Mesodermal cell (in vitro differentiated cells): ENCODE measurements at regions not wholly inside any gene's neighbourhood (a gene's known extent, or its start where the extent isn't known, plus 50 kb on each side); places are given as distances from the start of the nearest gene placed in this dataset.
"Not testable (repeated sequence)": the region's sequence is repeated elsewhere in the genome, so short reads cannot be mapped to it uniquely, and the experiment has no call there.

Experiments
- H3K27ac ChIP-seq: 2 replicates; pipeline ENCODE4 v1.7.0; 2013; ENCODE audit warnings: mild to moderate bottlenecking, low read depth, low read length, moderate library complexity; ENCODE audit not compliant: severe bottlenecking
- H3K36me3 ChIP-seq: 2 replicates; pipeline ENCODE4 v1.7.1; 2013; ENCODE audit warnings: mild to moderate bottlenecking, low read length, moderate library complexity; ENCODE audit not compliant: control insufficient read depth, insufficient read depth
- H3K4me1 ChIP-seq: one replicate; pipeline ENCODE4 v1.7.1; 2013; ENCODE audit warnings: mild to moderate bottlenecking, low read length; ENCODE audit not compliant: insufficient read depth, control insufficient read depth, poor library complexity, severe bottlenecking
- H3K4me3 ChIP-seq: 2 replicates; pipeline ENCODE4 v1.7.0; 2013; ENCODE audit warnings: low read length, control low read depth, mild to moderate bottlenecking; ENCODE audit not compliant: insufficient read depth, poor library complexity, severe bottlenecking; ENCODE audit errors: extremely low read depth
- H3K9me3 ChIP-seq: 2 replicates; pipeline ENCODE4 v1.7.1; 2013; ENCODE audit warnings: mild to moderate bottlenecking, low read length, moderate library complexity; ENCODE audit not compliant: control insufficient read depth
- WGBS, 2 experiments: methylation state at CpG; one replicate each; pipeline ENCODE4 v1.1.5; 2013; ENCODE audit warnings: missing lambda C conversion rate in 2 of 2; ENCODE audit not compliant: insufficient coverage in 2 of 2; 5-methylcytosine and 5-hydroxymethylcytosine counted together

- H3K27ac ChIP-seq, H3K36me3 ChIP-seq, H3K4me1 ChIP-seq, H3K4me3 ChIP-seq, H3K9me3 ChIP-seq: not testable (repeated sequence)
- WGBS, 2 experiments = 76 to 77% methylated on average over 25 to 27 of the region's 32 CpGs
These were observed 408.2 kb downstream of the LNPK start for GRCh38 chr2:175593686-175594525.

GRCh38 chr2:175588213-175588612, 406.7 kb upstream of the ATP5MC3 start:
- not testable (repeated sequence) for H3K4me3 ChIP-seq, H3K4me1 ChIP-seq, H3K36me3 ChIP-seq, H3K27ac ChIP-seq, H3K9me3 ChIP-seq
- WGBS, 2 experiments = no CpG with 5 or more reads among the region's 1 CpG

- WGBS, 2 experiments = no CpG with 5 or more reads among the region's 1 CpG
- H3K36me3 ChIP-seq = no peaks in the 10 kb centered on the region
- no peak overlapping the region for H3K27ac ChIP-seq
- H3K4me1 ChIP-seq = no peaks in the 10 kb centered on the region
- no peak overlapping the region for H3K4me3 ChIP-seq
- no peaks in the 10 kb centered on the region for H3K9me3 ChIP-seq
These were observed 404.0 kb upstream of the ATP5MC3 start for GRCh38 chr2:175585496-175585895.

GRCh38 chr2:175580652-175581051, 399.1 kb upstream of the ATP5MC3 start:
- Histone ChIP-seq H3K4me3 (no peak overlapping the region), H3K36me3 (no peaks in the 10 kb centered on the region), H3K9me3 (no peaks in the 10 kb centered on the region), H3K27ac (no peak overlapping the region), H3K4me1 (no peaks in the 10 kb centered on the region)
- WGBS, 2 experiments = 57 to 63% methylated on average over 1 of the region's 1 CpG

- WGBS, 2 experiments = no CpG with 5 or more reads among the region's 1 CpG
- Histone ChIP-seq H3K27ac (no peak overlapping the region), H3K9me3 (no peaks in the 10 kb centered on the region), H3K36me3 (no peaks in the 10 kb centered on the region), H3K4me3 (no peak overlapping the region), H3K4me1 (no peaks in the 10 kb centered on the region)
These were observed 398.1 kb upstream of the ATP5MC3 start for GRCh38 chr2:175579646-175580045.

- 100% methylated on average over 2 of the region's 2 CpGs; no CpG with 5 or more reads in 1 of the 2 experiments for WGBS, 2 experiments
- H3K9me3 ChIP-seq = no peaks in the 10 kb centered on the region
- no peak overlapping the region for H3K27ac ChIP-seq
- H3K4me3 ChIP-seq = no peak overlapping the region
- no peaks in the 10 kb centered on the region for H3K36me3 ChIP-seq
- H3K4me1 ChIP-seq = no peaks in the 10 kb centered on the region
These were observed 396.0 kb upstream of the ATP5MC3 start for GRCh38 chr2:175577368-175577970.

GRCh38 chr2:175576875-175577274, 395.4 kb upstream of the ATP5MC3 start:
- Histone ChIP-seq H3K4me3 (no peak overlapping the region), H3K4me1 (no peaks in the 10 kb centered on the region), H3K9me3 (no peaks in the 10 kb centered on the region), H3K36me3 (no peaks in the 10 kb centered on the region), H3K27ac (no peak overlapping the region)
- WGBS, 2 experiments = 83 to 86% methylated on average over 3 of the region's 5 CpGs

- no peak overlapping the region for H3K4me3 ChIP-seq
- 80 to 90% methylated on average over 1 to 2 of the region's 2 CpGs for WGBS, 2 experiments
- no peak overlapping the region for H3K27ac ChIP-seq
These were observed 394.8 kb upstream of the ATP5MC3 start for GRCh38 chr2:175576270-175576669.

GRCh38 chr2:175575346-175576258, 394.1 kb upstream of the ATP5MC3 start:
- H3K4me3 ChIP-seq = no peak overlapping the region
- H3K9me3 ChIP-seq = no peaks in the 10 kb centered on the region
- no peak overlapping the region for H3K27ac ChIP-seq
- no peaks in the 10 kb centered on the region for H3K4me1 ChIP-seq
- H3K36me3 ChIP-seq = no peaks in the 10 kb centered on the region
- 68 to 80% methylated on average over 8 to 11 of the region's 12 CpGs for WGBS, 2 experiments

More at GRCh38 chr2:175576270-175576669, 394.8 kb upstream of the ATP5MC3 start:
- no peaks in the 10 kb centered on the region for H3K4me1 ChIP-seq
- H3K36me3 ChIP-seq = no peaks in the 10 kb centered on the region
- no peaks in the 10 kb centered on the region for H3K9me3 ChIP-seq

GRCh38 chr2:175574069-175574468, 392.6 kb upstream of the ATP5MC3 start:
- Histone ChIP-seq H3K4me3 (no peak overlapping the region), H3K27ac (no peak overlapping the region), H3K4me1 (no peaks in the 10 kb centered on the region), H3K9me3 (no peaks in the 10 kb centered on the region), H3K36me3 (no peaks in the 10 kb centered on the region)
- WGBS, 2 experiments = 93% methylated on average over 2 to 3 of the region's 3 CpGs
